GM18519 (cell line): ENCODE measurements at regions not wholly inside any gene's neighbourhood (a gene's known extent, or its start where the extent isn't known, plus 50 kb on each side); places are given as distances from the start of the nearest gene placed in this dataset.

Experiments used
- ATAC-seq: cut with Tn5 transposase; IDR thresholded peaks from one replicate; pipeline ENCODE4 v1.9.1; 2021; ENCODE audit warnings: mild to moderate bottlenecking, moderate library complexity; ENCODE audit not compliant: unreplicated experiment, low FRiP score

DNA sequence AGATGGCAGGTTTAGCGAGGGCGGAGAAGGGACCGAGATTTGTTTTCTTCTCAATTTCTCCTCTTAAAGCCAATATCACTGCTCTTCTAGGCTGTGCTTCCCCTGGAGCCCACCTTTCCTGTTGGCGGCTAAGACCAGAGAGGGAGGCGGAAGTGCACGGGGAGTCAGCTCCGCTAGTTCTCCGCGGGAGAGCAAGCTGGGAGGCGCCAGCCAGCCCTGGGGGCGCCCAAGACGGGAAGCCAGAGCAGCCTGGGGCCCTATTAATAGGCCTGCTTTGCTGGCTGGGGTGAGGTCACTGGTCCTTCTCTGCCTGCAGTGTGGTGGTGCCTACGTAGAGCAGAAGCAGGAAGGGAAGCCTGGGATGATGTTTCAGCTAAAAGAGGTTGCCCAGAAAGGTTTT lies 61.6 kb downstream of the LSM5 start:
- no peak for ATAC-seq

DNA sequence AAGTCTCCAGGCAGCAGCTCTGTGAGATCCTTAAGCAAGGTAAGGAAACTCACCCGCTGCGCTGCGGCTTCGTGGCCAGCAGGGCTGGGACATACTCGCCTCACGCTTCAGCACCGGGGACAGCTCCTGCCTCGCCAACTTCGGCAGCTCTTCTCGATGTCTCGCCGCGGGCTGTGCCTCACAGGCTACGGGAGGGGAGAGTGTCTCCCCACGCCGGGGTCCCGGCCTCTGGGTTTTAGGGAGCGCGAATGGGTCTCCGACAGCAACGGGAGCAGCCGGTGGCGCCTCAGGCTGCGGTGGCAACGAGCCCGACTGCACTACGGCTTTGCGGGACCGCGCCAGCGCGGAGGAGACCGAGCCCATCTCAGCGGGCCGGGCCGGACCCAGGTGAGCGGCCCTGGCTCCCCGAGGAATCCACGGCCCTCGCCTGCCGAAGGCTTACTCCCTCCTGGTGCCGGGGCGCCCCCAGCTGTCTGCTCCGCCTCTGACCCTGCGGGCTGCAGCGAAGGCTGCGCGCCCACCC lies 62.4 kb downstream of the LSM5 start:
- ATAC-seq: no peak

DNA sequence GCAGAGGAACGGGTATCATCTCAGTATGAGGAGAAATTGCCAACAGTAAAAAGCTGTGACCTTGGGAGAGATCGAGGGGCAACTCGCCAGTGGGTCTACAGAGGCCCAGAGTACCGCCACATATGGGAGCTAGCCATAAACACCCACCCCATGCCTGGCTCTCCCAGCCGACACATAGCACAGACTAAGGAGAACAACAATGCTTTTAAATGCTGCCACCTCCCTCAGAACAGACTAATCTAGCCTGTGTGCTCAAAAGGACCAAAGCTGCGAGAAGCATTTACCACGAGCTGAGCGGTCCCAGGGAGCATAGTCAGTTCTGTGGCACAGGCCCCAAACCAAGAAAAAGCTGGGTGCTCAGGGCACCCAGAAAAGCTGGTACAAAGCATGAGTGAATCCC lies 73.3 kb downstream of the LSM5 start:
- ATAC-seq: no peak

DNA sequence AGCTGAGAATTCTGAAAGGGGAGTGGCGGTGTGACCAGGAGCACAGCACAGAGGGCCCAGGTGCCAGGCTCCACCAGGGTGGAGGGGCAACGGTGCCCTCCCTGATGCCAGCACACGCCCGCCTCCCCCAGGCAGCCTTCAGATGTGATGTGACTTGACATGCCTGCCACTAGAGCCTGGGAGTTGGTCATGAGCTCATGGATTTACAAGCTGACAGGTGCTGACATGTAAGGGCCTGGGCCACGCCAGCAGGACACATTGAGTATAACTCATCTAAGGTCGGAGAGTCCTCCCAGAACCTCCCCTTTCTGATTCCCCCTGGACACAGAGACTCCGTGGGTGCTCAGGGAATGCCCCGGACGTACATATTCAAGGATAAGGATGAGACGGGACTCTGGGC lies 74.2 kb downstream of the LSM5 start:
- no peak for ATAC-seq

DNA sequence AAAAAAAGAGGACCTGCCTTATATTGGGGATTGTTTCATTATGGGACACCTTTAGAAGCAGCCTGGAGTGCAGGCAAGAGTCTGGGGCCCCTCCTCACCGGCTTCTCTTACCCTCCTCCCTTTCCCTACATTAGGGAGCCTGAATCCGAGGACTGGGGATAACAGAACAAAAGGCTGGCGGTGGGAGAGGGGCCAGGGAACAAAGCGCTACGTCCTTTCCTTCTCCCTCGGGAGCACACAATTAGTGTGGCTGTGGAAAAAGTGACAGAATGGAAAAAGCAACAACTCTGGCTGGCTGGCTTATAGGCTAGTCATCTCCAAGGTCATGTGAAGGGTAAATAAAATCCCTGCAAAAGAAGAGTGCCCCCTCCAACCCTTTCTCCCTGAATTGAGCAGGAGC lies 74.7 kb downstream of the LSM5 start:
- no peak for ATAC-seq

DNA sequence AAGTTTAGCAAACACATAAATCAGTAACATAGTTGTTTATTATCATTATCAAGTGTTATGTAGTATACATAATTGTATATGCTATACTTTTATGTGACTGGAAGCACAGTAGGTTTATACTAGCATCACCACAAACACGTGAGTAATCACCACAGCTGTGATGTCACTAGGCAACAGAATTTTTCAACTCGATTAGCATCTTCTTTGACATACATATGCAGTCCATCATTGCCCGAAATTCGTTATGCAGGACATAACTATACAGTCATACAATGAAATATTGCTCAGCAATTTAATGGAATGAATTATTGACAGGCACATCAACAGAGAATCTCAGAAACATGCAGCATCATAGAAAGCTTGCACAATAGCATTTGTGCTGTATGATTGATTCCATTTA lies 77.7 kb downstream of the LSM5 start:
- ATAC-seq: no peak

DNA sequence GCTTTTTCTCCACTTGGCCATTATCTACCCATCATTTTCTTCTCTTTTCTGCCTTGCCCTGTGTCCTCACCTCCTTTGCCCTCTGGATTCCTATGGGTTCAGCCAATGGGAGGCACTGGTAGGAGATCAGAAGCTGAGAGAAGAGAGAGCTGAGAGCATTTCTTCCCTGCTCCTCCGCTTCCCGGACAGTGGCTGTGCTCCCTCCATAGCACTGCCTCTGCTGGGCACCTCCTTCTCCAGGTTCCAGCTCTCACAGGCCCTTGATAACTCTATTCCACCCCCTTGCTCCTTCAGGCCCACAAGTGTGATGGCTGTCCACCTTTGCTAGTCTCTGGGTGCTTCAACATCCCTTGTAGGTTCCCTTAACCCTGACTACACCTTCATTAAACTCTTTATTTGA lies 79.6 kb downstream of the LSM5 start:
- ATAC-seq: no peak

DNA sequence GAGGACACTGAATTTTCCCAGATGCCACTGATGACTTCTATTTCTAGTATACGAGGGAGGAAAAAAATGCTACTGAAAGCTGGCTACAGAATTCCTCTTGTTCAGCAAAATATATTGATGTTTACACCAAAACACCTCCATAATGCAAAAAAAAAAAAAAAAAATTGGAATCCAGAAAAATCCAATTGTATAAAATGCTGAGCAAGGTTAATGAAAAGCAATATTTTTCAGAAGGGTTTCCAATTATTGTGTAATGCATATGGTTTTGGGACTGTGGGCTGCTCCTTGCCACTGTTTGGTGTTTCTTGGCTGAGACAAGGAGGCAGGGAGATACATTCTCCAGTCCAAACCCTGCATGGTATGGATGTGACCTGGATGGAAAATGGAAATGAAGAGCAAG lies 83.8 kb downstream of the LSM5 start:
- no peak for ATAC-seq

DNA sequence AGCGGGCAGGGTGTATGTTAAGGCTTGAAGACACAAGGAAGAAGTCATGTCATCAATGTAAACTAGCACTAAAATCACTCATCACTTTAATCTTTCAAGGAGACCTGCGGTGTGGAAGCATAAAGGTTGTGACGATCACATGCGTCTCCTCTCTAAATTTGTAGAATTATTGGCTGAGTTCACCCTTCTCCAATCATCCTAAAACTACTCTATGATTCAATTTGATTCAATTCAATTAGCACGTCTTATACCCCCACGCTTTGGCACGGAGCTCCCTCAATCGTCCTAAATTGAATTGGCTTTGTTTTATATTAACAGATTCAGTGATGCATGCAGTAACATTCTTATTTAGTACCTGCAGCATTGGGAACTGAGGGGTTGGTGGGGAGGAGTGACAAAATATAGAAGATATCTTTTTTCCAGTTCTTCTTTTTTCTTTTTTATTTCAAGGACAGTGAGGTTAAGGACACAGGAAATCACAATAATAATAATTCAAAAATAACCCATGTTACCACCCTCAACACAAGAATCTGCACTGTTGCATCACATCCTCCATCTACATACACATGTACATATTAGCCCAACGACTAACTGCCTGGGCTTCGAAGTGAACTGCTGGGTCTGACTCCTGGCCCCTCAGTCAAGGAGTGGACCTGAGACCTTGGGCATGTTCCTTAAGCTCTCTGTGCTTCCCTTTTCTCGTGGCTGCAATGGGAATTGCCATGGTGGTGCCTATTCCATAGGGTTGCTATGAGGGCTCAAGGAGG lies 86.5 kb downstream of the LSM5 start:
- ATAC-seq: no peak

DNA sequence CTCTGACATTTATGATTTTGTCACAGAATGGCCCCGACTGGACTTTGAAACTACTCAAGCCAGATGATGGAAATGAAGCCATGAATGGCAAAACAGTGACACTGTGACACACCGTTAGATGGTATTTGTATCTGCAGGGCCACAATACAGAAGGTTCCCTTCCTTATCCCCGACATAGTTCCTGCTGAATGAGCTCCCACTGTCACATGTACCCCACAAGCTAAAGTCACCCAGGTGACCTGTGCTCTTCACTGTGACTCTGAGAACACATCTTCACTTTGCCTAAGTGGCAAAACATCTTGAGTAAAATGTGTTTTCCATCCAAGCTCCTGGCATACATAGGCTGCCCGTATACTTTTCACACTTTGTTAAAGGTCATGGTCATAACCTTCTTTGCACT lies 89.5 kb downstream of the LSM5 start:
- no peak for ATAC-seq

DNA sequence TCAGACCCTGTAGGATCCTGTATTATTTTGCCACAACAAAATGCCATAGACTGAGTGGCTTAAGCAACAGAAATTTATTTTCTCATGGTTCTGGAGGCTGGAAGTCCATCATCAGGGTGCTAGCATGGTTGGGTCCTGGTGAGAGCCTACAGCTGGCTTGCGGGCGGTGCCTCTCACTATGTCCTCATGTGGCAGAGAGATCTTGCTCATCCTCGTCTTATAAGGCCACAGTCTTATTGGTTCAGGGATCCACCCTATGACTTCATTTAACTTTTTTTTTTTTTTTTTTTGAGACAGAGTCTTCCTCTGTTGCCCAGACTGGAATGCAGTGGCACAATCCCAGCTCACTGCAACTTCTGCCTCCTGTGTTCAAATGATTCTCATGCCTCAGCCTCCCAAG lies 90.9 kb downstream of the LSM5 start:
- ATAC-seq: no peak

DNA sequence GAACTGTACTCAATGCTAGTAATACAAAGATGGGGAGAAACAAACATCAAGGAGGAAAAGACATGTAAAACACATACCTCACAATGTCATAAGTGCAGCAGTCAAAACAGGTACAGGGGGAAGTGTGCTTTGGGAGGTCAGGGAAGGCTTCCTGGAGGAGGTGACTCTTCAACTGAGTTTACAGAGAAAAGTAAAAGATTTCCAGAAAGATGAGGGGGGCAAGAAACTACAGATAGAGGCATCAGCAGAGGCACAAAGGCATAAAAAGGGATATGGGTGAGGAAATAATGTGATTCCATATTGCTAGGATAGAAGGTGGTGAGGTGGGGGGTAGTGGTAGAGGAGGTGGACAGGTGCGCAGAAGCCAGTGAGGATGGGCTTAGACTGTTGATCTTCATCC lies 95.0 kb downstream of the LSM5 start:
- ATAC-seq: no peak

DNA sequence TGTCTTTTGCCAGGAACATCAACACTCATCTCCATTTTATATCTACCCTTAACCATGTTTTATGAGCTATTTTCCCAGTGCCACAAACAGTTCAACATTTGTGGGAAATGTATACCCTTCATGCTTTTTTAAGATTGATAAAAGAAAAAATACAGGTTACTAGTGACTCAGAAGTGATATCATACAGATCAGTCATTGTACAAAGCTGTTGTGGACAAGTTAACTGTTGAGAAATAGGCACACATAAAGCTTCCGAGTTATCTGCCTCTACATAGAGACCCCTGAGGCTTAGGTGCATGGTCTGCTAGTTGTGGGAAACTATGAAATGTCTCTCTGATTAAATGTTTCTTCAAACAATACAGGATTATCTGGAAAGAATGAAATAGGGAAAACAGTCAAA lies 96.3 kb downstream of the LSM5 start:
- no peak for ATAC-seq

DNA sequence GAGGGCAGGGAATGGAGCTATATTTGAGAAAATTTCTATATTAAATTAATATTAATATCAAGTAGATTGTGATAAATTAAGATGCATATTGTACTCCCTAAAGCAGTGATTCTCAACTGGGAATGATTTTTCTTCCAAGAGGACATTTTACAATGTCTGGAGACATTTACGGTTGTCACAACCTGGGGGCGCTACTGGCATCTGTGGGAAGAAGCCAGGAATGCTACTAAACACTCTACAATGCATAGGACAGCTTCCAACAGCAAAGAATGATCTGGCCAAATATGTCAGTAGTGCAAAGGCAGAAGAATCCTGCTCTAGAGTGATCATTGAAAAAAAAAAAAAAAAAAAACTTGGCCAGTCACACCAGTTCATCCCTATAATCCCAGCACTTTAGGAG lies 100.0 kb downstream of the LSM5 start:
- no peak for ATAC-seq

DNA sequence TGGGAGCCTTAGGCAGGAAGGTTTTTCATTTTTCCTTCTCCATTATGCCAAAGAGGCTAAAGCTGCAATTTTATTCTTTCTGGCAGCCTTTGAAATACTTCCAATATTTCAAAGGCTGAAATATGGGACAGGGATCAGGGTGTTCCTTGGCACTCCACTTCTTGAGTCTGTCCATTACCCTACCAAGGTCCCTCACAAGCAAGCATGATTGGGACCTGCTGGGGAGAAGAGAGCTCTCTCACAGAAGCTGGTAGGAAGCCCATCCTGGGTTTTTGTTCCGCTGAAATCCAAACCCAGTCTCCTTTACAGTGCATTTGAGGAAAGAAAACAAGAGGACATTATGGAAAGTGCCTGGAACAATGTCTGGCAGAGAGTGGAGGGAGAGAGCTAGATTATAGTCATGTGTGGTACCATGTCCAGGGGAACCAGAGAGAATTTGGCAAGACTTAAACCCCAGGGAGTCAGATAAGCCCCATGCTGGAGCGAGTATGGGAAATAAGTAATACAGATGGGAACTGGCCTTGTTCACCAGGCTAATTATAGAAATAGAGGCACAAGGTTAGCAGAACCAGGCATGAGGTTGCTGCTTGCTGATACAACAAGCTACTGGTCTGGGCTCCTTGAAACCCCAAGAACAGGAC lies 104.7 kb downstream of the LSM5 start:
- no peak for ATAC-seq

DNA sequence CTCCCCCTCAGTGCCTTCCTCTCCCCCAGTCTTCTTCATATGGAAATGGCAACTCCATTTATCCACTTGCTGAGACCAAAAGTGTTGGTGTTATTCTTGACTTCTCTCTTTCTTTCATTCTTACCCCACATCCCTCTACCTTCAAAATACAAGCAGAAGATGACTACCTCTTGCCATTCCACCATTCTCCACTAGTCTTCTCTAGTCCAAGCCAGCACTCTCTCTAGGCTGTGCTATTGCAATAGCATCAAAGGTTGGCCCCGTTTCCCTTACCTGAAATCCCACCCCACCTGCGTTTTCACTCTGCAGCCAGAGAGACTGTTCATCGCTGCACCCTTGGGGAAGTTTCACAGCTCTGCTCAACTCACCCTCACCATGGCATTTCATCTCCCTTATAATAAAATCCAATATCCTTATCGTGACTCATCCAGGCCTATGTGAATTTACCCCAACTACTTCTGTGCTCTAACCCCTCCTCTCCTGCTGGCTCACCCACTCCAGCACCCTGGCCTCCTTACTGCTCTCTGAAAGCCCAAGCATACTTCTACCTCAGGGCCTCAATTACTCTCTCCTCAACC lies 109.1 kb downstream of the LSM5 start:
- no peak for ATAC-seq

DNA sequence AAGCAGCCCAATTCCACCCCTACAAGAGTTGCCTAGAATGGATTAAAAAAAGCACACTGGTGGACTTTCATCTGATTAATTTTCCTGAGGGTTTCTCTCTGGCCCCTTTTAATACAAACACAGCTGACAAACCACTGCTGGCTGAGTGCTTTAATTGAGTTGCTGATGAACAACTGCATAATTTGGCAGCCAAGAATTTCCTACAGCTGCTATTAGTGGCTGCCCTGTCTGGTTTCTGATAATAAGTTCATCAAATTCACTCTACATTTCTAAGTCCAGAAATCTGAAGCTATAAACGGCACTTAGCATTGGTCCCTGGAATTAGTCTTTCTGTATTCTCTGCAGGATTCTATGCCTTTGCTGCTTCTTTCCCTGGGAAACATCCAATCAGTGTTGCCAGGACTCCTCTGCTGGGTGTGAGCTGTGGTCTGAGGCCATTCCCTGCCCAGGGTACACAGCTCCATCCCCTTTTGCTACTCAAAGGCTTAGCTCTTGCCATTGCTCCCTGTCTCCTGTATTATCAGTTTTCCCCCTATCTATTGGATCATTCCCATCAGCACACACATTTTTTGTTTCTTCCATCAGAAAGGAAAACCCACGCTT lies 110.6 kb downstream of the LSM5 start:
- no peak for ATAC-seq

DNA sequence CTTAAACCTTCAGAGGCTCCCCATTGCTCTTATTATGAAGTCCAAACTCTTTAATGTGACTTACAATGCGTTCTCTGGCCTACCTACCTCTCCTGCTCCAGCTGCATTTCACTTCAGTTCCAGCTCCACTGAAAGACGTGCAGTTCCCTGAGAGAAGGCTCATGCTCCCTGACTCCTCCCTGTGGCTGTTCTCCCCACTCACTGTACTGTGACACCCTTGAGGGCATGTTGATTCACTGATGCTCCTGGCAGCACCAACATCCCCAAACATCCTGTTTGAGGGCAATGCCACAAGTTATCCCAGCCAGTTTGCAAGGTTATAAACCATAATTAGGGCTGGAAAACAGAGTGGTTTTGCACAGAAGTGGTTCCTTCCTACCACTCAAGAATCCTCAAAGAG lies 111.2 kb downstream of the LSM5 start:
- no peak for ATAC-seq

DNA sequence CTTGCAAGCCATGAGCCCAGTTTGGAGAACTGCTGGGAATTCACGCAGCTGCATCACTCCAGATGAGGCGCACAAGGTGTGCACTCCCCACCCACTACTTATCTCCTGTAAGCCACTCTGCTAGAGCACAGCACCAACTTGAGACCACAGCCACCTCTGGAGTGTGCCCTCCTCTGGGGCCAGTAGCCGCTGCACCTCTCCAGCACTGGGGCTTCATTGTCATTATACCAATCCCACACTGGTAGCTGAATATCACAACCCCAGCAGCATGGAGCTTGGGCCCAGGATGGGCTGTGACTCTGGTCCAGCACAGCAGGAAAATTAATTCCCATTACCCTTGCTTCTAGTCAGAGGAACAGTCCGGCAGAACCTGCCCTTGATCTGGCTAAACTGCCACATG lies 125.6 kb downstream of the LSM5 start:
- ATAC-seq: no peak

DNA sequence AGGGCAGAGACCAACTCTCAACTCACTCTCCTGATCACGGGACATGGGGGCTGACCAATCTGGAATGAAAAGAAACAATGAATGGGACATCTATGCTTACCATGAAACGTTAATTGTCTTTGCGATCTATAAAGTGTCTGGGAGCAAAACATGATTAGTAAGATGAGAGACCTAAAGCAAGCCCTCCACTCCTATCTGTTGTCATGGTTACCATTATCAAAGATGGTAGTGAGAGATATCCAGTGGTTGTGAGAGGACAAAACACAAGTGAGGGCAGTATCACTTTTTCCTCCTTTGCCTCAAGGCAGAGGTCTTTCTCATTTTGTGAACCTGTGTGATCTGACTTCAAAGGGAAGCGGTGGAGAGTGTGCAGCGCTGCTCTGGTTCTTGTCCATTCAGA lies 130.1 kb downstream of the LSM5 start:
- ATAC-seq: no peak

DNA sequence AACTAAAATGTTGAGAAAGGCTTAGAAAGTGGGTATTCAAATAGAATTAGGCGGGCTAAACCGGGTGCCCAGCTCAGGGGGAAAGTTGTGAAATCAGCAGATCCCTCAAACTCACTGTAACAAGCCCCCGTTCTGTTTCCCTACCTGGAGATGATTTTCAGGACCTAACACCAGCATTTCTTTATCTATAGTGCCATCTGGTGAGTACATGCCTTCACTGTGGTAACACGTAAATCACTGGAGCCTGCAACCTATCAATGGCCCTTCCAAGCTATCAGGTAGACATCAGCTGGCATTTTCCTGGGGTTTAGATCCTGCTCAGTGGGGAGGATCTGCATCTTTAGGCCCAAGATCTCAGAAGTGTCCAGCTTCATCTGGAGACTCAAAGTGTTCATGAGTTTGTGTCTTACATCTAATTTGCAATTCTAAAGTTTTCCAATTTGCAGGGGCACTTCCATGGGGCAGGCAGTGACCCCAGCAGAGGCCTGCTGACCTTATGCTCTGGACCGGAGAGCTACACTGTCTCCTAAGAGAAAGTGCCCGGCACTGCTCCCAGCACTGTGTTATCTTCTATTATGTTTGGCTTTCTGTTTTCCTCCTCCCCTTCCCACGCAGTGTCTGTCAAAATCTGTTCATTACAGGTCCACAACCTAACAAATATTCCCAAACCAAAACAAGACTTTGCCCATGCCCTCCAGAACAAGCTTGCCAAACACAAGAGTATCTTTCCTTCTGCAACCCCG lies 132.5 kb downstream of the LSM5 start:
- ATAC-seq: no peak
